Kidney (tissue), 13 donors: ENCODE measurements at regions not wholly inside any gene's neighbourhood (a gene's known extent, or its start where the extent isn't known, plus 50 kb on each side); places are given as distances from the start of the nearest gene placed in this dataset.
"Not testable (repeated sequence)": the region's sequence is repeated elsewhere in the genome, so short reads cannot be mapped to it uniquely, and the experiment has no call there.

ENCODE experiments used
- DNase-seq, 5 donors: peaks; one replicate each; pipeline ENCODE4 v3.0.0-alpha.2; 2013 to 2020
- FAIRE-seq: peaks from 2 replicates; lab custom pipeline; 2012; peaks lifted over from hg19 to GRCh38; lab: Jason Lieb, UNC
- H3K27ac ChIP-seq, 2 donors: one replicate each; pipeline ENCODE4 v1.7.0; 2013; ENCODE audit warnings: low read depth in 2 of 2, low read length in 2 of 2, inconsistent platforms in 1 of 2
- H3K27me3 ChIP-seq: one replicate; pipeline ENCODE4 v1.7.1; 2013; ENCODE audit warnings: low read length, inconsistent platforms; ENCODE audit not compliant: control insufficient read depth, insufficient read depth
- H3K36me3 ChIP-seq, 3 donors: one replicate each; pipeline versions ENCODE4 v1.7.0 to v1.7.1; 2013; ENCODE audit warnings: low read length in 3 of 3, control low read depth in 1 of 3, inconsistent platforms in 1 of 3; ENCODE audit not compliant: insufficient read depth in 3 of 3, control insufficient read depth in 2 of 3
- H3K4me1 ChIP-seq, 3 donors: one replicate each; pipeline versions ENCODE4 v1.7.0 to v1.7.1; 2013; ENCODE audit warnings: low read length in 3 of 3, inconsistent platforms in 1 of 3, low read depth in 1 of 3; ENCODE audit not compliant: control insufficient read depth in 2 of 3, insufficient read depth in 2 of 3
- H3K4me3 ChIP-seq, 3 donors: one replicate each; pipeline versions ENCODE4 v1.7.0 to v1.8.1; 2013; ENCODE audit warnings: low read length in 3 of 3, control low read depth in 1 of 3, inconsistent platforms in 1 of 3
- H3K9ac ChIP-seq, 3 donors: one replicate each; pipeline versions ENCODE4 v1.7.0 to v1.7.1; 2013; ENCODE audit warnings: low read length in 3 of 3, control low read depth in 1 of 3, inconsistent platforms in 1 of 3
- H3K9me3 ChIP-seq, 3 donors: one replicate each; pipeline versions ENCODE4 v1.7.0 to v1.7.1; 2013; ENCODE audit warnings: low read length in 3 of 3, control low read depth in 1 of 3, inconsistent platforms in 1 of 3; ENCODE audit not compliant: control insufficient read depth in 2 of 3, insufficient read depth in 1 of 3
- CTCF ChIP-seq: IDR thresholded peaks from 3 replicates; pipeline ENCODE4 v1.5.1; 2012; ENCODE audit warnings: mild to moderate bottlenecking, moderate library complexity, borderline replicate concordance; ENCODE audit not compliant: insufficient read depth; ENCODE audit errors: extremely low read depth
- intact Hi-C: fragments of 100-400 bp; cut with DNase I; formaldehyde crosslinking; loops from one replicate; pipeline ENCODE4 v1.11.1; 2022
- donor health status: control.
- donor health status: control.
- donor health status: control.
- donor health status: control.
- donor health status: control.
- donor health status: DM: yes; HTN: yes; CAD: no.
- donor health status: Normal renal cell carcinoma (clear cell type).

- no peak for FAIRE-seq
- Histone ChIP-seq H3K36me3 (no peaks in the 10 kb centered on the region), H3K4me1 (no peaks in the 10 kb centered on the region), H3K9ac (no peak overlapping the region), H3K27ac (no peak overlapping the region), H3K9me3 (no peaks in the 10 kb centered on the region), H3K4me3 (no peak overlapping the region), H3K27me3 (no peaks in the 10 kb centered on the region)
- intact Hi-C loops, result no loop called here
- no peak for TF ChIP-seq CTCF
- no peak for DNase-seq
Measured at GRCh38 chr3:153247331-153248330, 85.6 kb downstream of the RAP2B start.

GRCh38 chr3:153248835-153249234, 86.8 kb downstream of the RAP2B start:
- H3K27ac ChIP-seq, FAIRE-seq: not testable (repeated sequence)

GRCh38 chr3:153249906-153250305, 87.9 kb downstream of the RAP2B start:
- Histone ChIP-seq H3K4me3 (no peak overlapping the region), H3K27me3 (no peaks in the 10 kb centered on the region), H3K4me1 (no peaks in the 10 kb centered on the region), H3K9me3 (no peaks in the 10 kb centered on the region), H3K36me3 (no peaks in the 10 kb centered on the region), H3K27ac (no peak overlapping the region), H3K9ac (no peak overlapping the region)
- no peak for DNase-seq
- no peak for TF ChIP-seq CTCF
- no peak for FAIRE-seq
- intact Hi-C loops, result no loop called here

More at GRCh38 chr3:153248835-153249234, 86.8 kb downstream of the RAP2B start:
- H3K9ac ChIP-seq, H3K4me1 ChIP-seq, H3K9me3 ChIP-seq, DNase-seq, intact Hi-C loops, H3K4me3 ChIP-seq, H3K27me3 ChIP-seq, H3K36me3 ChIP-seq: not testable (repeated sequence)

GRCh38 chr3:153250446-153250845, 88.4 kb downstream of the RAP2B start:
- FAIRE-seq, result no peak
- intact Hi-C loops, result no loop called here

More at GRCh38 chr3:153250446-153250845, 88.4 kb downstream of the RAP2B start:
- no peak for DNase-seq
- Histone ChIP-seq H3K9ac (no peak overlapping the region), H3K27ac (no peak overlapping the region), H3K4me1 (no peaks in the 10 kb centered on the region), H3K4me3 (no peak overlapping the region), H3K9me3 (no peaks in the 10 kb centered on the region), H3K36me3 (no peaks in the 10 kb centered on the region), H3K27me3 (no peaks in the 10 kb centered on the region)
- no peak for TF ChIP-seq CTCF
